ENCODE measurements at regions not wholly inside any gene's neighbourhood (a gene's known extent, or its start where the extent isn't known, plus 50 kb on each side); places are given as distances from the start of the nearest gene placed in this dataset.

- no peak for TF ChIP-seq EZH2 (optimal IDR thresholded peaks at IDR 0.05; ENCODE audit: low read depth, low read length)
- TF ChIP-seq CTCF (IDR thresholded peaks at IDR 0.05; ENCODE audit: low read length): no peak
Measured at GRCh38 chr5:74324556-74324955, 316.0 kb downstream of the ENC1 start.
